ENCODE measurements at regions not wholly inside any gene's neighbourhood (a gene's known extent, or its start where the extent isn't known, plus 50 kb on each side); places are given as distances from the start of the nearest gene placed in this dataset.

- DNase-seq = no peak
Measured at GRCh38 chr18:29307982-29308381, 1131.1 kb upstream of the CDH2 start.

- no peak for DNase-seq
Measured at GRCh38 chr18:29307231-29307630, 1130.3 kb upstream of the CDH2 start.

DNA sequence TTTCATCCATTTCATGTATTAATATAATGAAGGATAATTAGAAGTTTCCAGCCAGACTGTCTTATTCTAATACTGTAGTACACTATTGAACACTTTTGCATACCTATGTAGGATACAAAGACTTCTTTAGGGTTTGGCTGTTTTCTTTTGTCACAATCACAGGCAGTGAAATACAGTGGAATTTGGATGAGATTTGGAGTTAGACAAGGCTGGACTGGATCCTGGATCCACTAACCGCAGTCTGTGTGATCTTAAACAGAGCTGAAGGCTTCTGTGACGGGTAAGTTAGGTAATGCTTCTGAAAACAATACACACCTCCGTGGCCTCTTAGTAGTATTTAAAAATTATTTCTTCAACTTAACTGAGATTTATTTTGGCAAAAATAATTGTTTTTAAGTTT lies 1128.6 kb upstream of the CDH2 start:
- DNase-seq = no peak

DNA sequence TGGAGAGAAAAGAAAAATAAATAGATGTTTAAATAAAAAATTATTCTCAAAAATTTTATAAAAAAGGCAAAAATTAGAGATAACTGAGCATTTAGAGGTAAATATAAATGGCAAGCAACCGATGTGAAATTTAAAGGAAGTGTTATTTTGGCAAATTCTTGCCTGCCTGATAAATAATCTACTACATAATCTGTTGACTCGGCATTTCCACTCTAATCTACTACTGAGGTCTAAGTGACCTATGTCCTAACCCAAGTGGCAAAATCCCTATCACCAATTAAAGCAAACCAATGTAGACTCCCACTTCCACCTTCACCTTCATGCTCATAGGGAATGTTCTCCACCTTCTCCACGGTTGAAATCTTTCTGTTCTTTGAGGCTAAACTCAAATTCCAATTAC lies 1124.1 kb upstream of the CDH2 start:
- DNase-seq = no peak

- DNase-seq = no peak
Measured at GRCh38 chr18:29285471-29285870, 1108.5 kb upstream of the CDH2 start.

DNA sequence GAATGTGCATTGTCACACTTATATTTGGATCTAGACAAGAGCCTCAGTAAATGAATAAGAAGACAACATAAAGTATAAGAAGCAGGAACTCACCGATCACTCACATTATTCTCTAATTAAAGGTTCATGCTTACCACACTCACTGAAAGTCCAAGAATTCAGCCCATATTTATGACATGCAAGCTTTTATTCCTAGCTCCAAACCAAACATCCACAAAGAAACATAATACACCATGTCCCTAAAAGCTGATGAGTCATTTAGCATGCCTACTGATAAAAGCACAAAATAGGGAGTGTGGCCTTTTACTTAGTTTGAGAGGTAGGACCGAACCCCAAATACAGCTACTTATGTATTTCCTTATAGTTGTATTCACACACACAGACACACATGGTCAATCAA lies 1094.6 kb upstream of the CDH2 start:
- no peak for DNase-seq

- DNase-seq = no peak
Measured at GRCh38 chr18:29259838-29260237, 1082.9 kb upstream of the CDH2 start.

- no peak for DNase-seq
Measured at GRCh38 chr18:29254123-29254522, 1077.2 kb upstream of the CDH2 start.

- no peak for DNase-seq
Measured at GRCh38 chr18:29251681-29252080, 1074.8 kb upstream of the CDH2 start.

- DNase-seq = no peak
Measured at GRCh38 chr18:29250843-29251242, 1073.9 kb upstream of the CDH2 start.

DNA sequence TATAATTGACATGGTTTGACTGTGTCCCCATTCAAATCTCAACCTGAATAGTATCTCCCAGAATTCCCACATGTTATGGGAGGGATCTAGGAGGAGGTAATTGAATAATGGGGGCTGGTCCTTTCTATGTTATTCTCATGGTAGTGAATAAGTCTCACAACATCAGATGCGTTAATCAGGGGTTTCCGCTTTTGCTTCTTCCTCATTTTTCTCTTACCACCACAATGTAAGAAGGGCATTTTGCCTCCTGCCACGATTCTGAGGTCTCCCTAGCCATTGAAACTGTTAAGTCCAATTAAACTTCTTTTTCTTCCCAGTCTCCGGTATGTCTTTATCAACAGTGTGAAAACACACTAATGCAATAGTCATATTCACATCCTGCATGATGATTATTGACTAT lies 1073.3 kb upstream of the CDH2 start:
- DNase-seq = no peak

DNA sequence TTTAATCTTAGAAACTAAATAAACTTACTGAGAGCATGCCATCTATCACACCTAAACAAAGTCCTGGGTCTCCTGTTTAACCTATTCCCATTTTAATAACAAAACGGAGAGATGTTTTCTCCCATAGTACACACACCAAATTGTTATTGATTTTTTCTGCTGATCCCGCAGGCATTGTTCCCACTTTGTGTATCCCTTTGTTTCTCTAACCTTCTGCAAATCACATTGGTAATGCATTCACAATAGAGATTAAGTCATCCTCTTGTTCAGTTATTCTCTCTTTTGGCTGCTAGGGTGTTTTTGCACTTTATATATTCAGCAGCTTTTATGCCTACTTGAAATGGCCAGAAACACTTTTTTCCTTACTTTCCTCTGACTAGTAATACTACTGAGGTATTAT lies 1071.9 kb upstream of the CDH2 start:
- no peak for DNase-seq

DNA sequence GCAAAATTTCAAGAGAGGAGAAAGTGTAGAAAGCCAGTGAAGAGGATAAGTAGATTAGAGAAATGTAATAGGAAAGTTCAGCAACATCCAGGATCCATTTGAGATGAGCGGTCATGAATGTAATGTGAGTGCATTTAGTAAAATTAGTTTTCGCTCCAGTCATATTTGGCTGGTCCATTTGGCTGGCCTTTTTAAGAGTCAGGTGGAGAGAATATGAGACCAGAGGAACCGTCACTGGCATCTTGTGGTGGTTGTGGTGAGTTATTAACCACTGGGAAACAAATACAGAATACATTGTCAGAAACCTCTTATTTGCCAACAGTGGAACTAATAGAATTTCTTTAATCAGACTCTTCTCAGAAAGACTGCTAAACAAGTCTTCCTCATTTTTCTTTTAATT lies 1064.3 kb upstream of the CDH2 start:
- DNase-seq = no peak

DNA sequence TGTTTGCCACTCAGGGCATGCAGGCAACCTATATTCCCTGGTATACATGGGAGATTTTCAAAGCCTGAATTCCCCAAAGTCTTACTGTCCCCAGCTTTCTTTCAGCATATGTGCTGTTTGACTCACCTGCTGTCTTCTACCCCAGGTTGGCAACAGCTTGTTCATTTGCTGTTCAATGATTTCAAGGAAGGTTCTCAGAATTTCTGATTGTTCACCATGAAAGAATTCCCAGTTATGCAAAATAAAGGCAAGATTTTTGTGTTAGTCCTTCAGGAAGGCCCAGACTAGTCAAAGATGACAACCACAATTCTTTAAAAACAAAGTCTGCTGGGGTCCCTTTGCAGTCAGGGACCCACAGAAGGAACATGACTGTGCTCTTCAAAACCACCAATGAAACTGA lies 1057.8 kb upstream of the CDH2 start:
- no peak for DNase-seq

DNA sequence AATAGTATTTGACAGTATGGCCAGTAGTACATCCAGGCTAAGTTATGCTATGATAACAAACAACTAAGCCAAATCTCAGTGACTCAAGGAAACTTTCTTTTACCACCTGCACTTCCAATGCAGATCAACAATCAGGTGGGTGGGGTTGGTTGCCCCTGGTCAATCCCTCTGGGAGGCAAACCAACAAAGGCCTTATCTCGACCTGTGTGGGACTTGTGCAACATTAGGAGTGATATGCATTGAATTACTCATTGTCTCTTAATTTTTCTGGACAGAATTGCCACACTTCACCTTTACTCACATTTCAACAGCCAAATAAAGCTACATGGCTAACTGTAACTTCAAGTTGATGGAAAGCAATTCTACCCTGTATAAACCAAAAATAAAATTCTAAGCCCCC lies 1049.3 kb upstream of the CDH2 start:
- no peak for DNase-seq

DNA sequence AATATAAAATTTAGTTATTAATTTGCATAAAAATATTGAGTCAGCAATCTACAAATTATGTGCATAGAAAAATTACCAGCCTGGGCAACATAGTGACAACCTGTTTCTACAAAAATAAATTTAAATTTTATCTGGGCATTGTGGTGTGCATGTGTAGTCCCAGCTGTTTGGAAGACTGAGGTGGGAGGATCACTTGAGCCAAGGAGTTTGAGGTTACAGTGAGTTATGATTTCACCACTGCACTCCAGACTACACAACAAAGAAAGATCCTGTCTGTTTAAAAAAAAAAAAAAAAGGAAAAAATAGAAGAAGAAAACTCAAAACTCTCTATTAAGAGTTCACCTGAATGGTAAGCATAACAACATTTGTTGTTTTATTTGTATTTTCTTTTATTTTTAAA lies 1048.4 kb upstream of the CDH2 start:
- no peak for DNase-seq

- DNase-seq = no peak
Measured at GRCh38 chr18:29218091-29218490, 1041.2 kb upstream of the CDH2 start.

- DNase-seq = no peak
Measured at GRCh38 chr18:29217124-29217915, 1040.4 kb upstream of the CDH2 start.

GRCh38 chr18:29198834-29199233 lies 1021.9 kb upstream of the CDH2 start:
- no peak for DNase-seq

- DNase-seq = no peak
Measured at GRCh38 chr18:29196307-29196706, 1019.4 kb upstream of the CDH2 start.

GRCh38 chr18:29191263-29191662 lies 1014.3 kb upstream of the CDH2 start:
- no peak for DNase-seq

GRCh38 chr18:29188760-29189159 lies 1011.8 kb upstream of the CDH2 start:
- DNase-seq = no peak

GRCh38 chr18:29185801-29186200 lies 1008.9 kb upstream of the CDH2 start:
- DNase-seq = no peak

DNA sequence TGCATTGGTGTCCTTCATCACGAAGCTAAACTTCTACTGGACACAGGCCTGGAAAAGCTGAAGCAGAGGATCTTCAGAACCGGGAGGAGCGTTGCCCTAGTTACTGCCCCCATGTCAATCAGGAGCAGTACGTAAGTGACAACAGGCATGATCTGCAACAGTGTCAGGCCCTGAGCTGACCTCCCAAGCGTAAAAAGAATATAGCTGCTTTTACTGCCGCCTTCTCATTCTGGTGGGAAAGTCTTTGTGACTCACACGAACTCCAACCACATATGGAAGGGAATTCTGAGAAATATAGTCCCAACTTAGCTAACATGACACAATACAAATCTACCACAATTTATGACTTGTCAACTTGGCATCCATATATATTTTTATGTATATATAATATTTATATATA lies 1007.7 kb upstream of the CDH2 start:
- DNase-seq = no peak

GRCh38 chr18:29181151-29181901 lies 1004.4 kb upstream of the CDH2 start:
- no peak for DNase-seq

Data from CD4-positive, alpha-beta T cell treated with Interleukin-4 for 1 hour (primary cell).